HG03139 (cell line): ENCODE measurements at regions not wholly inside any gene's neighbourhood (a gene's known extent, or its start where the extent isn't known, plus 50 kb on each side); places are given as distances from the start of the nearest gene placed in this dataset.

Experiments used
- ATAC-seq: cut with Tn5 transposase; IDR thresholded peaks from one replicate; pipeline ENCODE4 v1.9.1; 2021; ENCODE audit not compliant: unreplicated experiment

DNA sequence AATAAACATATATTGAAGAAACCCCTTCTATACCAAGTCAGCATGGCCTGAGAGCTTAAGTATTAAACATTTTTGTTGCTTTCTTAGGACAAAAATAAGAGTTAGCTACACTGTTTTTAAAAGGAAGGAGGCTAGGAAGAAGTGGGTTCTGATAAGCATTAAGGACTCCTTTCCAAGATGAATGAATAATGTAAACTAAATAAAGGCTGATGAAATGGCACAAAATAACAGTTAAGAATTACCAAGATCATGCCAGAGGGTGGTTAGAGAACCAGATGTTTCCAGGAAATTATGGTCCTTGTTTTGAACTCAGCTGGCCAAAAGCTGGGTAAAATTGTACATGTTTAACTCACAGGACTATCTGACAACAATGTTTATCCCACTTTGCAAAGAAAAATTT lies 114.1 kb upstream of the ETS2 start:
- no peak for ATAC-seq

DNA sequence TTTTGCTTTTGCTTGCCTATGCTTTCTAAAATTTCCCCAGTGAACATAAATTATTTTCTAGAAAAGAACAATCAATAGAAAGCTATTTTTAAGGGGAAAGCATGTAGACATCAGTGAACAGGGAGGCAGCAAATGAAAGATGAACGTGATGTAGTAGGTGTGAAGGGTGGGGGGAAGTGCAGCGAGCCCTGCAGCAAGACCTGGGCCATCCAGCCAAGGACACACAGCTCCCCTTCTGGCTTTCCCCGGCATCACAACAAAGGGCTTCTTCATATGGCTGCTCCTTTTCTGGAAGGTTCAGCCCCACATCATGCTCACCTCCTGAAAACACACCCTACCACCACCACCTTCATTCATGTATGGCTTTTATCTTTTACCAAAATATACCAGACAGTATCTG lies 109.2 kb upstream of the ETS2 start:
- no peak for ATAC-seq

DNA sequence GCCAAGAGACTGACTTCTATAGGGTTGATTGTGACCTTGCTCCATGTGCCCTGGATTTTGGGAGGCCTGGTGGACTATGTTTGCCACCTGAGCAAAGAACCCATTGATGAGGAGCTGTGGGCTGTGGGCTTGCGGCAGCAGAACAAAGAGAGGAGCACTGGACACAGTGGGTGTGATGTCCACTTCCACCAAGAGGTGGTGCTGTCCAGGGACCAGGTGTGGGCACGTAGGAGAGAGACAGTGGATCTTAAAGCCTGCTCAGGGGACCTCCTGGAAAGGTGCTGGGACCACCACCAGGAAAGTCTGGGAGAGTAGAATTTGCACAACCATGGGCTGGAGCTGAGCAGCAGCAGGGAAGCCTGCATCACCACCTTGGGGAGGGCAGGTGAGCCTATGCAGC lies 106.7 kb upstream of the ETS2 start:
- no peak for ATAC-seq

DNA sequence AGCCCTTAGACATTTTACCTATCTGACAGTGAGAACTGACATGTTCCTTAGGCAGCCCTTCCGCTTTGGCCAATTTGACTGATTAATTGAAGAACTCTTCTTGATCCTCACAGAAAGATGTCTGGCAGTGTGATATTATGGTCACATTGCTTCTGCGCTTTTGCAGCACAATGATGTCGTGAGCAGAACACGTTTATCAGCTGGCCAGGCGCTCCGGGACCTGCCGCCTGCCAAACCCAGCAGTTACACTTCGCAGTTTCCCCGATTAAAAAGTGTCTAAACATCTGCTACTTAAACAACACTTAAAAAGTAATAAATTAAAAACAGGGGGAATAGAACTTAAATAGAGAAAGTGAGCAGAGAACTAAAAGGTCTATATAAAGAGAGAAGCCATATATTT lies 103.5 kb upstream of the ETS2 start:
- ATAC-seq = no peak

DNA sequence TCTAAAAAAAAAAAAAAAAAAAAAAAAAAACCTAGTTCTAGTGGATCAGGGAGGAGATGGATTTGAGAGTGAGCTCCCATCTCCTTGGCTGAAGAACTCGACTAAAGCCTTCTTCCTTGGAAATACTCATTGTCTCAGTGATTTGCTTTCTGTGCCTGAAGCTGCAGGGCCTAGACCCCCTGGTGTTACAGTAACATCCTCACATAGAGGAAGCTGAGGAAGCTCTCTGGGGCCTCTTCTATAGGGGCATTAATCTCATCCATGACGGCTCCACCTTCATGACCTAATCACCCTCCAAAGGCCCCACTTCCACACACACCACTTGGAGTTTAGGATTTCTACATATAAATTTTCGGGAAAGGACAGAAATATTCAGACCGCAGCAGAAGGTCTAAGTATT lies 95.9 kb upstream of the ETS2 start:
- ATAC-seq = no peak

DNA sequence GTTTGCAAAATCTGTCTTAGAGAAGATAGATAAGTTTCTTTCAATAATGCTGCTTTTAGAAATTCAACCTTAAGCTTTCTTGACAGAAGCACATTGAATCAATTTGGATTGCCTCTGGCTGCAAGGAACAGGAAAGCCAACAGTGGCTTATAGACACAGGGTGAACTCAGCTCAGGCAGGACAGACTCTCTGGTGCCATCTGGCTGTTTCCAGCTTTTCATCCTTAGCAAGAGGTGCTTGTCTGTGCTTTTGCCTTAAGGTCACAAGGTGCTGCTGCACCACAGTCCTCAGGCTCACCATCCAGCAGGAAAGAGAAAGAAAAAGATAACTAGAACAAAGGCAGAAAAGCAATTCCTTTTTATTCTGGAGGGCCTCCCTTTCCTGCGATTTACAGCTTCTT lies 93.7 kb upstream of the ETS2 start:
- ATAC-seq = no peak

DNA sequence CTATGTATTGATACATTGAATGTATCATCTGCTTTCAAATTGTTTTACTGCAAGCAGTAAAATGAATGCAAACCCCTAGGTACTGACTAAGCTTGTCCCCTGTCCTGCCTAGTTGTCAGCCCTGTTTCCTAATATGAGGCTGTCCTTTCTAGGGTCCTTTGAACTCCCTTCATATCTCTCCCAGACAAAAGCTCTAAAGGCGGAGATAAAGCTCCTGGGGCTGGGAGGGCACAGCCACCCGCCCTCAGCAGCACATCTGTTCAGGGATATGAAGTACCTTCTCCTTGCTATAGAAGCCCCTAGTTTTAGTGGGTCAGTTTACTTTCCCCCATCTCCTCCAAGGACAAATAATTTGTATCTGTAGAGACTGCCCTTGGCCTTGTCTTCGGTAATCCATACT lies 93.1 kb upstream of the ETS2 start:
- no peak for ATAC-seq

DNA sequence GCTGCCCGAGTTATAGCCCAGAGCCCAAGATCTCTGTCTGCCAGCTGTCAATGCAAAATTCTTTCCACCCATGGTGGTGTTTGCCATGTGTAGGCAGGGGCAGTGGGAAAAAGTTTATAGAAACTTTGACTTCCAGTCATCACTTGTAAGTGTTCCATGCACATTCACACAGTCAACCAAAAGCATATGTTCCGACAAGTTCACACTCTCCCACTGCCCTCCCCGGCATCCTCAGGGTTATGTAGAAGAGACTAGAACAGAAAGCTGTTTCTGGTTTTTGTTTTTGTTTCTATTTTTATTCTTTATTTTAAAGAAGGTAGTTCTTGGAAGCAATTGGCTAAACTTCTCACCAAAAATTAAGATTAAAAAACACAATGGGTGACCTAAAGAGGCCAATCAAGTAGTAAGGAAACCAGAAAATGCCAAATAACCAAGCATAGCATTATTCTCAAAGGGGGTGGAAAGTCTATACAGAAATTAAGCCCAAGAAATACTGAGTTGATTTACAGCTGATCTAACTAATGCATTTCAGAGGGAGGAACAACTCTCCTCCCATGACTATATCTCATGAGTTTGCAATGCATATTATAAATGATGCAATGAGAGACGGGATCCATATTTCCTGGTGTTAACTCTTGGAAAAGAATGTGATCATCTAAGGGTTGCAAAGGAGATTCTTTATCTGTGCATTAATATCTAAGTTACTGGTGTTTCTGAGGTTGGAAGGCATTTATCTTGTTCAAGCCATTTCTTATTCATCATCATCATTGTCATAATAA lies 91.5 kb upstream of the ETS2 start:
- no peak for ATAC-seq

DNA sequence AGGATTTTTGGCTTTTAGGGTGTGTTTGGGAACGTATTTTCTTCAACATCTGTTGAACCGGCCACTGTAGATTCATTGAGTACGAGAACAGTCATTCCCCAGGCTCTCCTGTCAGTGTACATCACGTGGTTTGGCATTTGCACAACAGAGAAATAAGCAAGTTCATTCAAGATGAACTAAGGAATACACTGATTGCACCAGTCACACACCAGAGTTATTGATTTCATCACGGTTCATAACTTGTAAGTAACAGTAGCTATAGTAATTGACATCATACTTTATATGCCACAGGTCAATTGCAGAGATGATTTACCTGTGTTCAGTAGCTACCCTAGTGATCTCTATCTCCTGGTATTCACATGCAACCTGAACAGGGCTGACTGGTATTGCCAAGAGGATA lies 90.7 kb upstream of the ETS2 start:
- ATAC-seq = no peak

DNA sequence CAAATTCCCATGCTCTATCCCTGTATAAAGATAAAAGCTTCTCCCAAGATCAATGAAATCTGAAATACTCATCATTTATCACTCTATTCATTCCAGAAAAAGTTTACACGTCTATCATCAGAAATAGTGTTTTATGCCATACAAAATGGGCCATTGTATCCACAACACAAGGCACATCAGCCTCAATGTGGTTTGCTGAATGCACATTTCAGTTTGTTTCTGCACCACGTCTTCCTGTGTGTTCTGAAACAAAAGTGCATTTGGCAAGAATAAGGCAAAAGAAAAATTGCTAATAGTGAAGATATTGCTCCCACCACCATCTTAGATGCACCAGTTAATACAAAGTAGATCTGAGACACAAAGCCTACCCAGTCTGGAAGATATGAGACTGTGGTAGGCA lies 89.6 kb upstream of the ETS2 start:
- no peak for ATAC-seq

DNA sequence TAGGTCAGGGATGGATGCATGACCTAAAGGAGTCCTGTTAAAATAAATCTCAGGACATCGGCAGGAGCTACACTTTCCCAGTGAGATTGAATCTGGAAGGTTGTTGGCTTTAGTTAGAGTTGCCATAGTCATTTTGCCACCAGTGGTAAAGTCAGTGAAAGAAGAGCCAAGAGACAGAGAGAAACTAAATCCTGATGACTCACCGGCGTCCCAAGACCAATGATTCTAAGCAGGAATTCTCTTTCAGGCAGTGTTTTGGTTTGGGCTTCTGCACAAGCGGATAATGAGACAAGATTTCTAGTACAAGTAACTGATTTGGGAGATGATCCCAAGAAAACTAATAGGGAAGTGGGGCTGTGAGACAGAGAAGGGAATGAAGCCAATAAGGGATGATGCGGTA lies 88.8 kb upstream of the ETS2 start:
- no peak for ATAC-seq

DNA sequence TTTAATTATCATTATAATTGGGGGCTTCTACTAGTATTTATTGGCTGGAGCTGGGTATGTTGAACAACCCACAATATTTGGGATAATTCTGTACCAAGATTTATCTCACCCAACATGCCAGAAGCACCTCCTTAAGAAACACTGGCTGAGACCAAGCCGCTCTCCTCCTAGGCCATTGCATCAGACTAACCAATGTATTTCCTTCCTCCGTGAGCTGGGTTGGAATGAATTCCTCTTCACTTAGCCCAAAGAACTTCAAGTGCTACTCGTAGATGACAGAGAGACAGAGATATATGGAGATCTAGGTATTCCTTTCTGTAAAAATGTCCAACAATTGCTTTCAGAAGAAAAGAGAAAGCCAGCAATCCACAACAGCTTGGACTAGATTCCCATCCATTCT lies 87.2 kb upstream of the ETS2 start:
- ATAC-seq = no peak

DNA sequence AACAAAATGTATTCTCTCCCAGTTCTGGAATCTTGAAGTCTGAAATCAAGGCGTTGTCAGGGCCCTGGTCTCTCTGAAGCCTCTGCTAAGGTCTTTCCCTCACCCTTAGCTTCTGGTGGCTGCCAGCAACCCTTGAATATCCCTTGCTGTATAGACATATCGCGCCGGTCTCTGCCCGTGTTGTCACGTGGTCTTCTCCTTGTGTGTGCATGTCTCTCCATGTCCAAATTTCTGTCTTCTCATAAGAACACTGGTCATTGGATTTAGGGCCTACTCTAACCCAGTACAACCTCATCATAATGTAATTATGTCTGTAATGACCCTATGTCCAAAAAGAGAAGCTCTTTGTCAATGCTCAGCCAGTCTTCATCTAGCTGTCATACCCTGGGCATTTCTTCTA lies 85.7 kb upstream of the ETS2 start:
- ATAC-seq = no peak

DNA sequence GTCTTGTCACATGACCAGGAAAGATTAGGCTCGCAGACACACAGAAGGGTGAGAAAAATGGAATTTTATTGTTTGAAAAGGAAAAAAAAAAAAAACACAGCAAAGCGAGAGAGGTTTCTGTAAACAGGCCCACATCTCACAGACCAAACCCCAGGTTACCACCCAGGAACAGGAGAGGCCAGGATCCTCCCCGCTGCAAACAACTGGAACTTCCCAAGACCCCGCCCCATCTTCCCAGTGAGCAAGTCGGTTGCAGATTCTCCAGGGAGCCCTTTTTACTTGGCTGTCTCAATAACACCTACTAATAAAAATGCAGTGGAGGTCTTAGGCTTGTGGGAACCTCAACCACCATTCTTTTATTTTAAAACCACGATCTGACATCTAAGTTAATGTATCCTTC lies 84.7 kb upstream of the ETS2 start:
- no peak for ATAC-seq

DNA sequence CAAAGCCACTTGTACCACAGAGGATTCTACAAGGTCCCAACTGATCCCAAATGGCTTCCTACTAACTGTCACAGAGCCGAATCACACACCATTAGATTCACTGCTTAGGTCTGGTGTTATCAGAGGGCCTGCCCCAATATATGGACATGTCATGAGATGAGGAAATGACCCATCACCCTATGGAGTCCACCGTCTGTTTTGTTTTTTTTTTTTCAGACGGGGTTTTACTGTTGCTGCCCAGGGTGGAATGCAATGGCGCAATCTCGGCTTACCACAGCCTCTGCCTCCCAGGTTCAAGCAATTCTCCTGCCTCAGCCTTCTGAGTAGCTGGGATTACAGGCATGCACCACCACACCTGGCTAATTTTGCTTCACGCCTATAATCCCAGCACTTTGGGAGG lies 83.8 kb upstream of the ETS2 start:
- ATAC-seq = no peak

DNA sequence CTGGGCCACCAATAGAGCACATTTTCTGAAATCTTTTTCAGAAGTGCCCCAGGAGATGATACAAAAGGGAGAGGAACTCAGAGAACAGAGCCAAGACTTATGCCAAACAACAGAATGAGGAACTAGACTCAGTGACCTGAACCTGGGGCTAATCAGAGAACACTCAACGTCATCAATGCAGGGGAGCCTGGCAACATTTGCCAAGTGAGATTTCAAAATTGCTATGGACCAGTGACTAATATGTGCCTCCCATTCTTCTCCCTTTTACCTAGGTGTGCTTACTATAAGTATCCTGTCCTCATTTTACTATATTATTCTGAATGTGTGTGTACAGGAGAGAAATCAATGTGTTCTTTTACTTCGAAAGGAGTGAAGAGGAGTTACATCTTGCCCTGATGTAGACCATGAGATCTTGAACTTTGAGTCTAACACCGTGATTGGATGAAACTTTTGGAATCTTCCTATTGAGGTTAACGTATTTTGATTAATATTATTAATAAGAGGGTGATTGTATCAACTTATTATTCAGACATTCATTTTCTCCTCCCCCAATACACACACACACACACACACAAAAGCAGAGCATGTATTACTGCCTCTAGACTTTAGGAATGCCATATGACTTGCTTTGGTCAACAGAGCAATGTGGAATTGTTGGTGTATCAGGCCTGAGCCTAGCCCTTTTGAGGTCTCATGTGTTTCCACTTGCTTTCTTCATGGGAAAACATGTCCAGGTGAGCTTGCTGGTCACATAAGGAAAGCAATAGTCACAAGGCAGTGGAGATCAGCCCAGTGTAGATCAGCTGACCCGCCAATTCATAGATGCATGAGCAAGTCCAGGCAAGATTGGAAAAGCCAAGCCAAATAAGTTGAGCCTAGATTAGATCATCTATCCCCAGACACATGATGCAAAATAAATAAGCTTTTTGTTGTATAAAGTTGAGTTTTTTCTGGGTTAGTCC lies 80.3 kb upstream of the ETS2 start:
- ATAC-seq = no peak

DNA sequence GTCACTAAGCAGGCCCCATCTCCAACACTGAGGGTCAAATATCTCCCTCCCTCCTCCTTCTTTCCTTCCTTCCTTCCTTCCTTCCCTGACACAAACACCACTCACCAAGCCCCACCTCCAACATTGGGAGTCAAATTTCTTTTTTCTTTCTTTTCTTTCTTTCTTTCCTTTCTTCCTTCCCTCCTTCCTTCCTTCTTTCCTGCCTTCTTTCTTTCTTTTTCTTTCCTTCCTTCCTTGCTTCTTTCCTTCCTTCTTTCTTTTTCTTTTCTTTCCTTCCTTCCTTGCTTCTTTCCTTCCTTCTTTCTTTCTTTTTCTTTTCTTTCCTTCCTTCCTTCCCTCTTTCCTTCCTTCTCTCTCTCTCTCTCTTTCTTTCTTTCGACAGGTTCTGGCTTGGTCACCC lies 79.2 kb upstream of the ETS2 start:
- no peak for ATAC-seq

DNA sequence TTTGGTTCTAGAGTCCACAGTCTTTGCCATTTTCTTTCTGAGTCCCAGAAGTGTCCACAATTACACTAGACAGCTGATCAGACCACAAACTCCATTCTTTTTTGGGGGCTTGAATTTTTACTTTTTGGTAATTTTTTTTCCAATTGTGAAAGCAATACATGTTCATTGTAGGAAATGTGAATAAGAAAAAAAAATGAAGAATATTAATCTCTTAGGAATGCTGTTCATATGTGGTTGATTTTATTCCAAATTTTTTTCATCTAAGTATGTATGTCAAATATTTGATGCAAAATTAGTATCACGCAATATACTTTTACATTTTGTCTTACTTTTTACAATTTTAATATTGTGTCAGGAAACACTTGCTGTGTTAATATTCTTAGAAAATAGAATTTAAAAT lies 76.4 kb upstream of the ETS2 start:
- ATAC-seq = no peak

DNA sequence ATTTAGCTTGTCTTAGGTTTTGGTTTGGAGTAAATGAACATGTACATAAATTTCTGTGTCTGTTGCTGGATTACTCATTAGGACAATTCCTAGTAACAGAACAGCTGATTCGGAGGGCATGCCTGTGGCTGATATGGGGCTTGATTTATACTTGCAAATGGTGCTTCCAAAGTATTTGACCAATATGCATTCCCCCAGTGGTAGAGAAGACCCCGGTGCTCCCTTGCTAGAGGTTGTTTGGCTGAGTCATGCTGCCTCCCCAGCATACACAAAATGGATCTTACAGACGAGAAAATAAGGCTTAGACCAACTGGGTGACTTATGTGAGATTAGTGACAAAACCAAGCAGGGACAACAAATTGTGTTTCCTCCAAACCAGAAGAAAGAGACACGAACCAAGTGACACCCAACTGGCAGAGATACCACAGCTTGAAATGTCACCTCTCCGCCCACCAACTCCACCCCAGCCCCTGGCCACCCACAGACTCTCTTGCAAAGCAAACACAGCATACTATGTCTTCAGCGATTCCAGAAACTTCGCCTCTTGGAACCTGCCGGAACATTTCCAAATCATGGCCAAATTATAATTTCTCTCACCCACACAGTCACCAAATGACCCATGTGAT lies 75.9 kb upstream of the ETS2 start:
- no peak for ATAC-seq

DNA sequence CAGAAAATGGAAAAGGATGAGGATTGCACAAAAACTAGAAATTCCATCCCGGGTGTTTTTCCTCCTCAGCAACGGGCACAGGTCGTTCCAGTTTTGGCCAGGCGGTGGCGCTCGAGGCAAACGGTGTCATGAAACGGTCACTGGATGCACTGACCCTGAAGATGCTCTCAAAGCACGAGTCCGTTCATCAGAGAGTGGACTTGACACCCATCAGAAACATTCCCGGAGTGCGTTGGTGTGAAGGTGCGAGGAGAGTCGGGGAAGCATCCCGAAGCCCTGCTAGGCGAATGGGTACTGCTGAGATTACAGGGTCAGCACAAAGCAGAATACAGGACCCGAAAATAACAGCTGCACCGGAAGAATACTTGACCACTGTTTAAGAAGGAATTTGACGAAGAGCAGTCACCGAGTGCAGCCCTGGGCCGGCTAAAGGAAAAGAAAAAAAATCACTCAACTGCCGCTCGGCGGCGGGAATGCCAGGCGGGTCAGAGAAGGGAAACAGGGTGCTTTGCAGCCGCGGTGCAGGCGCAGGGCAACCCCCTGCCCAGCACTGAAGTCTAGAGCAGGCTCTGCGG lies 71.7 kb upstream of the ETS2 start:
- ATAC-seq = no peak

DNA sequence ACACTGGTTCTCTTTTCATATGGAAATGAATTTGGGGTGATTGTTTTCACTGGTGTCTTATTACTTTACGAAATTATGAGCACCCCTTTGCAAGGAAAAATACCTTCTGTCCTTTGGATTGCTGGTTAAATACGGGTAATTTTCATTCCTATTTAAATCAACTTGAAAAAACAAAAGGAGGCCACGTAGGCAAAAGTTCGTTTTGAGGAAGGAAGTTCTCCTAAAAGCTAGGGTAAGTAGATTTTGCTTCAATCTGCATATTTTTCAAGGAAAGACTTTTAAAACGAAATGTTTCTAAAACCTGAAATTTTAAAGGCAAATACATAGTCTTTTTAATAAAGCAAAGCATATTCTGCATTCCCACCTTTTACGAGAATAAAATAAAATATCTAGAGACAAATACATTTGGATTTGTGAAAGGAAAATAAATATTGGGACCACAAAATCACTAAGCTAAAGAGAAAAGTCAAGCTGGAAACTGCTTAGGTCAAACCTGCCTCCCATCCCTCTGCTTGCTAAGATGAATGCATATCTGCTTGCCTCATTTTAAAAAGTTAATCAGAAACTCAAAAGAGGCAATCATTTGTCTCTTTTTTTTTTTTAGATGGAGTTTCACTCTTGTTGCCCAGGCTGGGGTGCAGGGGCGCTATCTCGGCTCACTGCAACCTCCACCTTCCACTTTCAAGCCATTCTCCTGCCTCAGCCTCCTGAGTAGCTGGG lies 70.9 kb upstream of the ETS2 start:
- ATAC-seq = no peak
